ENCODE measurements at regions not wholly inside any gene's neighbourhood (a gene's known extent, or its start where the extent isn't known, plus 50 kb on each side); places are given as distances from the start of the nearest gene placed in this dataset.

DNA sequence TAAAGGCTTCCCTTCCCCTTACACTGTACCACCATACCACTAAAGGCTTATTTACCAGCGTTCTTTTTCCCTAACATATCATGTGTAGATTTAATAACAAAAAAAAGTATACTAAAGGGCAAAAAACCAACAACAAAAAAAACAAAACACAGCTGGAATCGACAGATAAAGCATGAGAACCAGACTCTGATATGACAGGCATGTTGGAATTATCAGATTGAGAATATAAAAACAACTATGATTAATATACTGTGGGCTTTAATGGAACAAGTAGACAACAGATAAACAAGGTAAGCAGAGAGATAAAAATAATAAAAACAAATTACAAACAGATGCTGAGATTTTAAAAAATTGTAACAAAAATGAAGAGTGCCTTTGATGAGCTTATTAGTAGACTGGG lies 754.1 kb upstream of the MDGA2 start:
- DNase-seq (ENCODE audit: low spot score) = no peak

DNA sequence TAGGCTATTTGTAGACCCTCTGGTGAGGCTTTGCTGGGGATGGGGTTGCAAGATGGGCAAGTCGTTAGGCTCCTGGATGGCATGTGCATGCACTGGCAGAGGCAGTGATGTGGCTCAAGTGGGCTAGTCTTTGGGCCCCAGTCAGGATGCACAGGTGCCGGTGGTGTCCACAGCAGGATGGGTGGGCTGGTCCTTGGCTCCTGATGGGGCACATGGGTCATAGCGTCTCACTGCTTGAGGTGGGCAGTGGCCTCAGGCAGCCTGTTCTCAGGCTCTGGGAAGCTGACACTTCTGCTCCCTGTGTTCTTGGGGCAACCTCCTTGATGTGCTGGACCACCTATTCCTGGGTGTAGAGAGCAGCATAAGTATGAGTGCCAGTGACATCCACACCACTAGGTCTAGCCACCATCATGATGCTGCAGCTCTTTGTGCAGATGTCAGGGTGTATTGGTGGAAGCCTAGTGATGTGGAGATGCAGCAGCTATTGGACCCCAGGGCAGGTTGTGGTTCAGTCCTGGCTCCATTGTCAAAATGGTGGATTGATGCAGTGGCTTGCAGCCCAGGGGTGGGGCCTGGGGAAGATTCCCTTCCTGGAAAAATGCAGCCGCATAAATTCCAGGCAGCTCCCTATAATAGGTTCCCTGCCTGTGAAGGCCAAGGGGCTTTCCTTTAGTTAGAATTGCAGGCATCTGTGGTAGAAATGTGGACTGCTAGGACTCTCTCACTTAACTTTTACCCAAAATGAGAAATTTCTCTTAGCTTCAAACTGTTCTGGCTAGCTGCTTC lies 742.5 kb upstream of the MDGA2 start:
- DNase-seq (ENCODE audit: low spot score) = no peak

DNA sequence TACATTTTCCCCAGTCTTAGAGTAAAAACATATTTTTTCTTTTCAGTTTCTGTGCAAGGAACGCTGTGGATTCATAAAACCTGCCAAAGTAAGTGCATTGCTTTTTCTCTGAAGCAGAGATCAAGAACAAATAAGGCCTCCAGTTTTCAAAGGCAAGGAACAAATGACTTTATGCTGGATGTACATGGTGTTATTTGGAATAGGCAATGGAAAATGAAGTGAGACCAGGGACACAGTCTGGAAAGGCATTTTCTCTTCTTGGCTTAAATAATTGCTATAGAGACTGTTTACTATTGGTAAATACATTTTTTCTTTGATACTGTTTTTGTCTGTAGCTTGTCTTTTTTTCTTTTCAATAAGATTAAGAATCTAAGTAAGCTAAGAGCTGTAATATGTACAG lies 725.9 kb upstream of the MDGA2 start:
- DNase-seq (ENCODE audit: low spot score) = no peak

DNA sequence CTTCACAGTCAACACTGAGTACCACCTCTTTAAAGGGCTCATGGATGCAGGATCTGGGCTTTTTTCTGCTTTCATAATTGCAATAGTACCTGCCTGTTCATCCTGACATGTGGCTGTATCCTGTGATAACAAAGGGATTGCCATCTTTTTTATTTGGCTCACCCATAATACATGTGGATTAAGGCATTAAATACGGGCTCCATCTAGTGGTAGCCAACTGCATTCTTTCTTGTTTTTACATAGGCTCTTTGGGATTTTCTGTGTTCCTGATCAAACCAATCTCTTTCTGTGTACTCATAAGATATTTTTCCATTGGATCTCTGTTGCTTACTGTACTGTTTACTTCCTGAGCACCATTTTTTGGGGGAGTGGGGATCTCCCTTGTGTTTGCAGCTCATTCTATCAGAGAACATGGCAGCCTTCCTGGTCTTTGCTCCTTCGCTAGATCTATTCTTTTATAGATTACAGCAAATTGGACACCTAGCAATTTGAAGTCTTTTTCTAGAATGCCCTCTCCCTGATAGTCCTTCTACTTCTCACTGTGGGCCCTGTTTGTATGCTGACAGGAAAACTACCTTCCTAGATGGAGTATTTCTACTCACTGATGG lies 723.4 kb upstream of the MDGA2 start:
- DNase-seq (ENCODE audit: low spot score) = peak; percentile 54

DNA sequence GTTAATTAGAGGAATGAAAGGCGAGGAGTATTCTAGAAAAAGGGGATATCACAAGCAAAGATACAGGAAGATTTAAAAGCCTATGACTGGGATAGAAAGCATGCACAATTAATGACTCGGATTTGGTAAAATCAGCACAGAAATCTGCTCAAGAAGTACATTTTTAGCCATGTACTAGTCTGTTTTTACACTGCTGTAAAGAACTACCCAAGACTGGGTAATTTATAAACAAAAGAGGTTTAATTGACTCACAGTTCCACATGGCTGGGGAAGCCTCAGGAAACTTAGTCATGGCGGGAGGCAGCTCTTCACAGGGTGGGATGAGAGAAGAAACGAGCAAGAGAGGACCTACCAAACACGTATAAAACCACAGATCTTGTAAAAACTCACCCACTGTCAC lies 716.3 kb upstream of the MDGA2 start:
- DNase-seq (ENCODE audit: low spot score) = no peak

DNA sequence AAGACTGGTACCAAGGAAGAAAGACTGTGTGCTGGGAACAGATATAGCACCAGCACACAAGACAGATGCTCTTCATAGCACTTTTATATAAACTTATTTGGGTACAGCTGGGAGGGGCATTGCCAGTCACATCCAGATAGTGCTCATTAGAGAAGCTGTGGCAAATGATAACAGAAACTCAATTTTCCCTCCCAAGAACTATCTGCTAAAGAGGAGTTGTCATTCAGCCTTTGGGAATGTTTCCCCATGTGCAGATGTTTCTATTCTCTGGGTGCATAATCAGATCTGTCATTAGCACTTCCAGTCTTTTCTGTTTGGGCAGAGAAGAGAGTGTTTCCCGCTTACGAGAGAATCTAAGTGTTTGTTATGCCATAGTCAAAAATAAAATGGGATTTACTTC lies 714.9 kb upstream of the MDGA2 start:
- no peak for DNase-seq (ENCODE audit: low spot score)

DNA sequence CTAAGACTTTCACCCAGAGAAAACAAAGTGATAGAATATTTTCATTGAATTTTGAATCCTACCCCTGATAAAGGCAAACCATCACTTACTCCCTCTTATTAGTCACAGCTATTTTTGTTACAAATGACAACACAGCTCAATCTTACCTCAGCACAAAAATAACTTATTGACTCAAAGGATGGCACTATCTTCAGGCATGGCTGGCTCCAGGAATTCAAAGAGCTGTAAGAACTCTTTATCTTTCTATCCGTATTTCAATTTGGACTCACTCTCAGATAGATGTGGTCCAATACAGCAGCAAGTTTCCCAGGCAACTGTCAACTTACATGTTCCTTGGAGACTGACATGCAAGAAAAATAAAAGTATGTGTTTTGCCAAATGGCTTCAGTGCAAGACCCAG lies 709.4 kb upstream of the MDGA2 start:
- DNase-seq (ENCODE audit: low spot score) = no peak

DNA sequence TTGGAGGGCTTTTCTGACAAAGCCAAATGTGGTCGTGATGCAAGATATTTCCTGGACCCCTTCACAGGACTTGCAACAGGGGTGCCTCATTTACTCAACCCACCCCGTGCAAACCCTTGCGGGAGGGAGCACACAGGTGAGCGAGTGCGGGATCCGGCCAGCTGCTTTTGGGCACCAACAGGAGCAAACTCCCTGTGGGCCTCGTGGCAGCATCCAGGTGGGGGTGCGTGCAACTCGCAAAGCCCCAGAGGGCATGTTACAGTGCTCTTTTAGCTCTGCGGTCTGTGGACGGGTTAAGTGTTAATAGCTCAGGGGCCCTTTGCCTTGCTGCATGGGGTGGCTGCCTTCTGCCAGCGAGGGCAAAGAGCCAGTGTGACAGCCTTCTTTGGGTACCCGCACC lies 707.6 kb upstream of the MDGA2 start:
- DNase-seq (ENCODE audit: low spot score) = no peak

DNA sequence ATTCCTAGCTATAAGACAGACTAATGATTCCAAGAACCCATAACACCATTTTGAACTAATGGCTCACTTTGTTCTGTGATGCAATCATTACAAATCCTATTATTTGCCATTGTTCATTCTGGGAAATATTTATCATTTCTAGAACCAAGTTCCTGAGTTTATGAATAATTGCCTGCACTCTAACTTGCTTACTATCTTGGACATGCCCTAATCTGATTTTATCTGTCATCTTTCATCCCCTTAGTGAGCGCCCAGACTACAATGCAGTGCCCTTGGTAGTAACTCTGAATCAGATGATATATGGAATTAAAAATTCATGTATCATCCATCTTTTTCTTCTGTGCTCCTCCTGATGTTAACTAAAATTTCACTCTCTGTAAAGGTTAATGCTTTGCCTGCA lies 703.1 kb upstream of the MDGA2 start:
- DNase-seq (ENCODE audit: low spot score) = no peak

DNA sequence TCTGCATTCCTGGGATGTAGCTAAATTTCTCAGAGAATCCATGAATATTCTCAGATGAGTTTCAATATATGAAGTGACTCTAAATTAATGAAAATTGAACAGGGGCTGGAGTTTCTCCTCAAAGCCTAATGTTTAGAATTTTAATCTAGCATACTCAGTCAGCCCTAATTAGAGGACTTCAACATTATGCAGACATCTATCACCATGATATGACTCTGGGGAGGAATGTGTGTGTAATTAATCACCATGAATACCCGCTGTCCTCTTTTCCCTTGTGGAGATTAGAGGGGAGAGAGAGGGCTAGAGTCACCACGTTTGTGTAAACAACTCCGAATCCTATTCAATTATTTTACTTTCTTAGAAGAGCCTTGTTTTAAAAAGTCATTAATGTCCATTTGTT lies 698.6 kb upstream of the MDGA2 start:
- DNase-seq (ENCODE audit: low spot score) = no peak

DNA sequence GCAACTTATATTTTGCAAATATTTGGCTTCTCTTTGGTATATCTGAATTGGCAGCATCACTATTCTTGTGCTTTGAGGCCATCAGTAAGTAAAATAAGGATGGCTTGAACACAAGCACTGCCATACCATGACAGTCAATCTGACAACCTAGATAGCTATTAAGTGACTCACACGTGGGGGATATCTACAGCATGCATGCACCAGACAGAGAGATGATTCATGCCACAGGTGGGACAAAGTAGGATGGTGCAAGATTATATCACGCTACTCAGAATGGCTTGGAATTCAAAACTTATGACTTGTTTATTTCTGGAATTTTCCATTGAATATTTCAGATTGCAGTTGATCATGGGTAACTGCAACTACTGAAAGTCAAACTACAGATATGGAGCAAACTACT lies 675.6 kb upstream of the MDGA2 start:
- no peak for DNase-seq (ENCODE audit: low spot score)

DNA sequence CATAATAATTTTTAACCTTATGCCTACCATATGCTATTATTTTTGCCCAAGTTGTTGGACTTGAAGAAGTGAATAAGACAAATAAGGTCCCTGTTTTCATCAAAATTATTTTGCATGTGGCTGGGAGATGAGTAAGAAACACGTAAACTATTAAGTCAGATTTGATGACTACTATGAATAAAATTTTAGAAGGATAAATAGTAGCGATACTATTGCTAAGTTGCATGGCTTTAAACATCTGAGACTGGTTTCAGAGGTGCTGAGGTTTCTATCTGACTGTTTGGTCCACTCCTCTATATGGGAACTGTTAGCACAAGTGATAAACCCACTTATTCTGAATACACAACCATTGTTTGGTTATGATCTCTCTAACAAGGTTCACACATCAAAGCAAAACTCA lies 674.3 kb upstream of the MDGA2 start:
- DNase-seq (ENCODE audit: low spot score) = no peak

DNA sequence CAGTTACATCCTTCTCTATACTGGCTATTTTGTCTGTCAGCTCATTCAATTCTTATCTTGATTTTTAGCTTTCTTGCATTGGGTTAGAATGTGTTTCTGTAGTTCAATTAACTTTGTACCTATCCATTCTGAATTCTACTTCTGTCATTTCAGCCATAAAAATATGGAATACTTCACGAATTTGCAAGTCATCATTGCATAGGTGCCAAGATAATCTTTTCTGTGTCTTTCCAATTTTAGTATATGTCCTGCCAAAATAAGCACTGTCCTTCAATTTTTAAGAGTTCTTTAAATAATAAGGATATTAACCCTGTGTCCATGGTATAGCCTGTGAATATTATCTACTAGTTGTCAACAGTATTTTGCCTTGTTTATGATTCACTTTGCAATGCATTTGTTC lies 665.7 kb upstream of the MDGA2 start:
- no peak for DNase-seq (ENCODE audit: low spot score)

DNA sequence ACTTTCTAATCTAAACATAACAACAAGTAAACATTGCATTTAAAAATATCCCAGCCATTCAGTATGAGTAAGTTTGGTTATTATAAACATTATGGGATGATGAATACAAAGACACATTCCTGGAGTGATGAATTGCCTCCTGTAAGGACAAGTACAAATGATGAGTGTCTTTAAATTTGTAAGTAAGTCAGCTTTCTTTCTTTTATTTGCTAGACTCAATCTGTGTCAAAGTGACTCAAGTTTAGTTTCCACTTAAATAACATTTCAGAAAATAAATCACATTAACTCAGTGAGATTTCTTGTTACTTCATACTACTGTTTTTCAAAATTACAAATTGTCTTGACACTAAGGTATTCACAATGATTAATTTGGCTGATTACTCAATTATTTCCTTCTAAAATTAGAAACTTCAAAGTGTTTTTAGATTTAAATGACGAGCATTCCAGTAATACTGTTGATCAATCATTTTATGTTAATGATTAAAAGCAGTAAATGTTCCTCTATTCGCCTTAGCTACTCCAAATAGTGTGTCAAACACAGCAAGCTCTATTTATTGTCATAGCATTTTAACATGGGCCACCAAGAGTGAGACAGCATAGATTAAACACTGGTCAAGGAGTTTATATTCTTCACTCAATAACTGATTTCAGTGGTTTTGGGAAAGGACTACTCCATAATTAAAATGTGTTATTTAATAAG lies 658.0 kb upstream of the MDGA2 start:
- no peak for DNase-seq (ENCODE audit: low spot score)

DNA sequence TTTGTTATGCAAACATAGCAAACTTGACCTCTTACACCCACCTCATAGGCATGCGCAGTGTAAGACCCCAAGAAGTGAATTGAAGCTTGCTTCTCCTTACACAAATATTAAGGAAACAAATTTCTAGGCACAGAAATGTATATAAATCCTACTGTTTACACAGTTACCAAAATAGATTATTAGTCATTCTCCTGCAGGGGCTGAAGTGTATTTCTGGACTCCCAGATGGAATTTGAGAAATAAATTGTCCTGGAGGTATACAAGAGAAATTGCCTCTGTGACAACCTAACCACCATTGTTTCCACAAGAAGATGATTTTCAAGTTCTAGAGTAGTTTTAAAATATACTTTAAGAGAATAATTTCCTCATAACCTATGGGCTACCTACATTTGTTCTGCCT lies 656.0 kb upstream of the MDGA2 start:
- no peak for DNase-seq (ENCODE audit: low spot score)

DNA sequence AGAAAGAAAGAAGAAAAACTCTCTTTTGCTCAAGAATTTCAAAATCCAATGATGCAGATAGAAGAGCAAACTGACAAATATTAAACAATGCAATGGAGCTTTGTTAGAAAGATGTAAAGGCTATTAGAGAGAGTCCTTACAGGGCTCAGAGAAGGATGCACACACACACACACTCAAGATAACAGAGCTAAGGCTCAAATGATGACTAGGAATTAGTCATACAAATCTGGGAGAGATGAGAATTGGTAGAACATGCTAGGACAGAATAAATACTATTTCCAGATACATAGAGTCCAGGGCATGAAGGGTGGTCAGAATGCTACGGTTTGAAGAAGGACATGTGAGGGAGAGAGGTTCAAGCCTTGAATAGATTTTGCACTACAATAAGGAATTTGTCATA lies 650.1 kb upstream of the MDGA2 start:
- DNase-seq (ENCODE audit: low spot score) = no peak

DNA sequence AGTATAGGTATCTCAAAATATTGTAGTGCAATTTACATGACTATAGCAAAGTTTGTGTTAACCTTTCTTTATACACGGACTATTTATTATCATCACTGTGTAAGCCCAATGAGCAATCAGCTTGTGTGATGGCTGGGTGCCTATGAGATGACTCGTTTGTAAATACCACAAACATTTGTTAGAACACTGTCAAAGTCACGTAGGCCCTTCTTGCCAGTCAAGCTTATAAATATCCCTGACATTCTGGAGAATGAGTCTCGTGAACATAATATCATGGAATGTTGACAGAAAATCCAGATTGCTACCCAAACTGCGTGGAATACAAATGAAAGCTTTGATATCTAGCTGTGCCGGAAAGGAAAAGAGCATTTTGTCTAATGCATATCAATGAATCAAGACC lies 648.3 kb upstream of the MDGA2 start:
- no peak for DNase-seq (ENCODE audit: low spot score)

DNA sequence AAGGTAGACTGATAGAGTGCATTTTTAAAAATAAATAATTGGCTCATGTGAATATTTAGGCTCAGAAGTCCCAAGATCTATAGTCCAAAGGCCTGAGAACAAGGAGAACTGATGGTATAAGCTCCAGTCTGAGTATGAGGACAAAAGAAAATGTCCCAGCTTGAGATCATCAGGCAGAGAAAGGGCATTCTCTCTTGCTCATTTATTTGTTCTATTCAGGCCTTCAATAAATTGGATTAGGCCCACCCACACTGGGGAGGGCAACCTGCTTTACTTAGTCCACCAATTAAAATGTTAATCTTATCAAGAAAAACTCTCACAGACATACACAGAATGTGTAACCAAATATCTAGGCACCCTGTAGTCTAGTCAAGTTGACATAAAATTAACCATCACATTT lies 644.4 kb upstream of the MDGA2 start:
- DNase-seq (ENCODE audit: low spot score) = no peak

DNA sequence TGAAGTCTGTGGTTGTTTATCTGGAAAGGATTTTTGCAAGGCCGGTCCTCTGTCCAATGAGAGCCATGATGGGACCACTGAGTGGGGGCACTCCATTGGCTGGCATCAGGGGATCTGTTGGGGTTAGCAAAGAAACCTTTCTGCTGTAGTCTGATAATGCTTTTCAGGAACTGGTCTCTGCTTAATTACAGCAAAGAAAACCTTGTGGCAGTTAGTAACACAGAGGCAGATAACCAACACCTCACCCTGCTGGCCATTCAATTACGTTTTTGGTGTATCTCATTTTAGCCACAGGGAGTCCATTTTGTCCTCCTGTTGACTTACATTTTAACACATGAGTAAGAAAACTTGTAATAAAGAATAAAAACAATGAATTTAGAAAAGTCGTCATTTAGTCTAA lies 629.3 kb upstream of the MDGA2 start:
- no peak for DNase-seq (ENCODE audit: low spot score)

DNA sequence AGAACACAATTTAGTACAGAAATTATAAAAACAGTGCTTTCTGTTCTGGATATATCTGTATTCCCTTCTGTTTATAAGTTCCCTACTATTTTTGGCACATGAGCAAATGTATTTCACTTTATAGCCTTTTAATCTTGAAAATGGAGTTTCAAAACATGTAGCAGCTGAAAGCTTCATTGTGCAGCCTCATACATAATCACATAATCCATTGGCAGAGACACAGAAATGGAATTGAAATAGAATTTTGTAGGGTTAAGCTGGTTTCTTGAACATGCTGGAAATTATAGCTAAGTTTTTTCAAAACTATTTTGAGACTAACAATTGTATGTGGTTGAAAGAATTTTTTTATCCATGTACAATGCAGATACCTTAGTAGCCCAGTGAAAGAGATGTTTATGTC lies 614.3 kb upstream of the MDGA2 start:
- DNase-seq (ENCODE audit: low spot score) = no peak

DNA sequence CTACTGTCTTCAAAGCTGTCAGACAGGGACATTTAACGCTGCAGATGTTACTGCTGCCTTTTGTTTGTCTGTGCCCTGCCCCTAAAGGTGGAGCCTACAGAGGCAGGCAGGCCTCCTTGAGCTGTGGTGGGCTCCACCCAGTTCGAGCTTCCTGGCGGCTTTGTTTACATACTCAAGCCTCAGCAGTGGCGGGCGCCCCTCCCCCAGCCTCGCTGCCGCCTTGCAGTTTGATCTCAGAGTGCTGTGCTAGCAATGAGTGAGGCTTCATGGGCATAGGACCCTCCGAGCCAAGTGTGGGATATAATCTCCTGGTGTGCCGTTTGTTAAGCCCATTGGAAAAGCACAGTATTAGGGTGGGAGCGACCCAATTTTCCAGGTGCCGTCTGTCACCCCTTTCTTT lies 609.8 kb upstream of the MDGA2 start:
- peak; percentile 14 for DNase-seq (ENCODE audit: low spot score)

DNA sequence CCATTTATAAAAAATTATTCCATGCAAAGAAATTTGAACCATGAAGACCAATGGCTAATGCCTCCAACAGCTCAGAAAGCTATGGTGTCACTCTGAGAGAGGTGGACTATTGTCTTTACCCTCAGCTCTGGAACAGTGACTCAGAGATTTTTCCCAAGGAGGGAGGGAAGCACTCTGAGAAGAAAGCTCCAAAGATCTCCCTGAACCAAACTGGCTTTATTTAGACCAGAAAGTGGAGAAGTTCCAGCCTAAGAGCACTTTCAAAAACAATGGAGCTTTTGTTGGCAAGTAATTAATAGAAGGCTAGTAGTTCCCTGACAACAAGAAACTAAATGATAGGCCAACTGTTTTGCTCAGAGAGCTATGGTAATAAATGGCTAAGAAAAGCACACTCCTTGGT lies 599.9 kb upstream of the MDGA2 start:
- no peak for DNase-seq (ENCODE audit: low spot score)

DNA sequence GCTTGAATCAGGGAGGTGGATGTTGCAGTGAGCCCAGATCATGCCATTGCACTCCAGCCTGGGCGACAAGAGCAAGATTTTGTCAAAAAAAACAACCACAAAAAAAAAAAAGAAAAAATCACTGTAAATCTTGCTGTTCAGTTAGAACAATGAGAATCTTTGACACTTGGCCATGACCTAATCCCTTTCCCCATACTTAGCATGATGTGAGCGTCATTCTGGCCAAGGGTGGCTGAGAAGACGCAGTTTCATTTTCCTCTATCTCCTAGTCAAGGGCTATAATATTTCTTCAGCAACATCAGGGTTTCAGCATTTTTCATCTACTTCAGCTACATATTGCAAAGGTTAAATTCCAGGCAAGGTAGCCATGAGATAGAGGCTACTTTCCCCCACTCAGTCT lies 599.4 kb upstream of the MDGA2 start:
- DNase-seq (ENCODE audit: low spot score) = no peak

Measured in HT-29 (cell line).